DND-41 (cell line): ENCODE measurements at regions not wholly inside any gene's neighbourhood (a gene's known extent, or its start where the extent isn't known, plus 50 kb on each side); places are given as distances from the start of the nearest gene placed in this dataset.

Experiments used
- CTCF ChIP-seq: IDR thresholded peaks from 2 replicates; pipeline ENCODE4 v1.5.1; 2012; ENCODE audit warnings: borderline replicate concordance, low read length, moderate library complexity, mild to moderate bottlenecking; ENCODE audit not compliant: poor library complexity, severe bottlenecking; ENCODE audit errors: extremely low read depth
- EZH2 ChIP-seq: IDR thresholded peaks from 3 replicates; pipeline ENCODE4 v1.6.1; 2012; ENCODE audit warnings: borderline replicate concordance, low read depth, mild to moderate bottlenecking, moderate library complexity, low read length, inconsistent platforms; ENCODE audit not compliant: severe bottlenecking

DNA sequence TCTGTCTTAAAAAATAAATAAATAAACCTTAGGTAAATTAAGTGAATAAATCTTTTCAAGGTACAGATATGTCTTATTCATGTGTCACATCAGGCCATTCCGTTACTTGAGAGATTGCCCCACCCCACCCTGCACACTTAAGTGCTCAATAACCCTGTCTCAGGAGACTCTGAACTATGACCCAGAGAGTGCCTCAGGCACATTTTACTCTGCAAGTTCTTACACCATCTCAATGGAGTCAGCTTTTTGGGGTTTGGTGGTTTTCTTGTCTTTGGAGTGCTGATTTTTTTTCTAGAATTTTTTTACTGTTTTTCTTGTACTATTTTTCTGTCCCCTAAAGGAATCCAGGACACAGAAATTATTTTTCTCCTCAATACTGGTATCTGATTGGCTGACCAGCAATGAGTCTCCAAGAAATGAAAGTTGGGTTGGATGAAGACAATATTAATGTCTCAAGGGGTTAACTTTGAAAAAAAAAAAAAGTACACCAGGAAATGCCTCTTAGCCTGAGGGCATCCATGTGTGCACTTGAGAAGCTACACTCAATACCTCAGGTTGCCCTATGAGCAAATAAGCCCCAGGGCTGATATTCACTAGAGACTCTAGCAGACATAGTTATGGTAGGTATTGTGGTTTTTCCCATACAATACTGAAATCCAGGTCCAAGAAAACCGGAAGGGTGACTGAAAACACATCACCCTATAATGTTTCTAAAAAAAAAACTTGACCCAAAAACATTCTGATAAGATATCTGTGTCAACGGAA, 114.6 kb upstream of the ZNF91 start:
- TF ChIP-seq CTCF (no peak), EZH2 (no peak)
